HepG2 (cell line): ENCODE measurements at regions not wholly inside any gene's neighbourhood (a gene's known extent, or its start where the extent isn't known, plus 50 kb on each side); places are given as distances from the start of the nearest gene placed in this dataset.

Experiments
- ATAC-seq: fragments of 200-7000 bp; cut with Tn5 transposase; 3 replicates; pipeline ENCODE4 v1.9.1; 2020; ENCODE audit warnings: mild to moderate bottlenecking, moderate library complexity
- BruUV-seq: library from RNA; stranded (reverse); fragments of 400-500 nt; replicated peaks from 2 replicates; lab custom pipeline; 2021; lab: Mats Ljungman, UMichigan
- CTCF ChIA-PET: fragments of 300-600 bp; formaldehyde crosslinking; extraction: SDS; loops from one replicate; lab custom pipeline; 2021; ENCODE audit warnings: low total read pairs, inconsistent platforms, low intra/inter-chr PET ratio; lab: Yijun Ruan, JAX
- POLR2A ChIA-PET: fragments of 350-600 bp; sonication (Branson Sonifier 250); formaldehyde crosslinking; loops from one replicate; lab custom pipeline; 2020; ENCODE audit warnings: antibody characterized with exemption, inconsistent platforms; lab: Yijun Ruan, JAX
- DNase-seq: peaks from one replicate; pipeline ENCODE4 v3.0.0-alpha.2; 2015; ENCODE audit warnings: low spot score
- FAIRE-seq: peaks from 3 replicates; lab custom pipeline; 2011; peaks lifted over from hg19 to GRCh38; lab: Jason Lieb, UNC
- H2AFZ ChIP-seq: one replicate; pipeline ENCODE4 v1.6.1; 2011; ENCODE audit warnings: low read length, inconsistent platforms
- H3K27ac ChIP-seq: fragments of 300-600 bp; 3 replicates; pipeline ENCODE4 v1.8.0; 2011; ENCODE audit warnings: mixed run types, mild to moderate bottlenecking, mixed read lengths, low read length, inconsistent platforms; ENCODE audit not compliant: insufficient read depth; ENCODE audit errors: extremely low read length
- H3K27me3 ChIP-seq, 2 experiments: fragments of 200-600 bp in 1 of 2; 2 replicates in 1 of 2; 3 replicates in 1 of 2; pipeline versions ENCODE4 v1.6.0 to v1.8.0; 2011; ENCODE audit warnings: low read length in 2 of 2, mild to moderate bottlenecking in 2 of 2, moderate library complexity in 2 of 2, inconsistent platforms in 1 of 2; ENCODE audit not compliant: insufficient read depth in 2 of 2, control insufficient read depth in 1 of 2
- H3K36me3 ChIP-seq, 2 experiments: fragments of 200-600 bp in 1 of 2; replicated peaks in 1 of 2; 2 replicates in 1 of 2; 3 replicates in 1 of 2; pipeline versions ENCODE4 v1.5.1 to v1.8.0; 2011; ENCODE audit warnings: low read length in 2 of 2, inconsistent platforms in 1 of 2; ENCODE audit not compliant: insufficient read depth in 2 of 2, control insufficient read depth in 1 of 2
- H3K4me1 ChIP-seq: 2 replicates; pipeline ENCODE4 v1.5.1; 2012; ENCODE audit warnings: low read length, inconsistent platforms; ENCODE audit not compliant: insufficient read depth
- H3K4me2 ChIP-seq: 2 replicates; pipeline ENCODE4 v1.6.0; 2011; ENCODE audit warnings: low read depth, low read length, inconsistent platforms
- H3K4me3 ChIP-seq, 3 experiments: fragments of 200-600 bp in 1 of 3; sonication (generic), shearing (Covaris generic) in 1 of 3; replicated peaks in 1 of 3; 2 replicates each; pipeline ENCODE4 v1.5.1; 2011 to 2016; ENCODE audit warnings: low read length in 3 of 3, inconsistent platforms in 2 of 3, low read depth in 2 of 3, mild to moderate bottlenecking in 2 of 3, control low read depth in 1 of 3, mixed read lengths in 1 of 3; ENCODE audit not compliant: insufficient read depth in 1 of 3
- H3K79me2 ChIP-seq: one replicate; pipeline ENCODE4 v1.6.1; 2011; ENCODE audit warnings: low read length, inconsistent platforms; ENCODE audit not compliant: insufficient read depth
- H3K9ac ChIP-seq: 2 replicates; pipeline ENCODE4 v1.6.0; 2011; ENCODE audit warnings: mild to moderate bottlenecking, low read depth, low read length, inconsistent platforms; ENCODE audit not compliant: insufficient read depth
- H3K9me3 ChIP-seq: 2 replicates; pipeline ENCODE4 v1.5.1; 2012; ENCODE audit warnings: mild to moderate bottlenecking, low read length
- H4K20me1 ChIP-seq: 2 replicates; pipeline ENCODE4 v1.6.0; 2011; ENCODE audit warnings: inconsistent platforms, mild to moderate bottlenecking, low read length, moderate library complexity; ENCODE audit not compliant: insufficient read depth
- MEF2D ChIP-seq: sonication (generic); formaldehyde crosslinking; IDR thresholded peaks from 2 replicates; pipeline ENCODE4 v1.5.1; 2020; ENCODE audit warnings: mild to moderate bottlenecking, missing genetic modification reagents
- ZNF17 ChIP-seq: sonication (generic); formaldehyde crosslinking; IDR thresholded peaks from 2 replicates; pipeline ENCODE4 v1.5.0; 2020; ENCODE audit warnings: mild to moderate bottlenecking, missing genetic modification reagents
- ZNF292 ChIP-seq: sonication (generic); formaldehyde crosslinking; IDR thresholded peaks from 2 replicates; pipeline ENCODE4 v1.8.1; 2022; ENCODE audit warnings: mild to moderate bottlenecking, low read depth, missing genetic modification reagents, borderline replicate concordance
- ZNF766 ChIP-seq: sonication (generic); formaldehyde crosslinking; IDR thresholded peaks from 2 replicates; pipeline ENCODE4 v1.5.0; 2020; ENCODE audit warnings: missing genetic modification reagents, borderline replicate concordance
- ZSCAN21 ChIP-seq: sonication (generic); formaldehyde crosslinking; IDR thresholded peaks from 2 replicates; pipeline ENCODE4 v1.8.0; 2022; ENCODE audit warnings: mild to moderate bottlenecking, missing genetic modification reagents, moderate library complexity, borderline replicate concordance
- WGBS: methylation state at CpG from one replicate; pipeline ENCODE4 v1.1.6; 2017; ENCODE audit warnings: low lambda C conversion rate; 5-methylcytosine and 5-hydroxymethylcytosine counted together
- in situ Hi-C: cut with HindIII; loops from 2 replicates; pipeline ENCODE4 v1.10.0; 2017; ENCODE audit warnings: low pct_unique_long_range_greater_than_20kb; ENCODE audit not compliant: extremely low pct_ligation_motif_present
- intact Hi-C: fragments of 100-400 bp; cut with micrococcal nuclease; formaldehyde crosslinking; loops from one replicate; pipeline ENCODE4 v1.10.0; 2022; ENCODE audit not compliant: unreplicated experiment
- TF ChIP-seq, protein P1 (sequence below): sonication (generic); formaldehyde crosslinking; IDR thresholded peaks from 2 replicates; pipeline ENCODE4 v1.4.0; 2020; ENCODE audit warnings: missing genetic modification reagents

DNA sequence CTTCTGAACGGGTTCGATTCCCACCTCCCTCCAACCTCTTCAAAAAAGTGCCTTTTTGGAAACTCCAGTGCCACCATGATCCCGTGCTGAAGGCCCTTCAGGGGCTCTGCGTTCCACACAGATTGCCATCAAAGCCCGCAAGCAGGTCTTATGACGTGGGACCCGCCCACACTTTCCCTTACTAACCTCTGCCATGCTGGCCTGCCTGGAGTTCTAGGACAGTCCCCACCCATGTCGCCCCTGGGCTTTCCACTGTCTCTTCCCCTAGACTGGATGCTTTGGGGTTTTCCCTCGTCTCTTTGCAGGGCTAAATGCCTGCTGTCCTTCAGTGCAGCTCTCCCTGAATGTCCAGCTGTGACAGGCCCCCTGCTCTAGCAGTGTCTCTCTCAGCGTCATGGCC is 313.7 kb upstream of the ATP10A start (continued):
- TF ChIP-seq MEF2D (CRISPR knock-in tag) (no peak), ZNF766 (CRISPR knock-in tag) (no peak)
- TF ChIP-seq, protein P1, sequence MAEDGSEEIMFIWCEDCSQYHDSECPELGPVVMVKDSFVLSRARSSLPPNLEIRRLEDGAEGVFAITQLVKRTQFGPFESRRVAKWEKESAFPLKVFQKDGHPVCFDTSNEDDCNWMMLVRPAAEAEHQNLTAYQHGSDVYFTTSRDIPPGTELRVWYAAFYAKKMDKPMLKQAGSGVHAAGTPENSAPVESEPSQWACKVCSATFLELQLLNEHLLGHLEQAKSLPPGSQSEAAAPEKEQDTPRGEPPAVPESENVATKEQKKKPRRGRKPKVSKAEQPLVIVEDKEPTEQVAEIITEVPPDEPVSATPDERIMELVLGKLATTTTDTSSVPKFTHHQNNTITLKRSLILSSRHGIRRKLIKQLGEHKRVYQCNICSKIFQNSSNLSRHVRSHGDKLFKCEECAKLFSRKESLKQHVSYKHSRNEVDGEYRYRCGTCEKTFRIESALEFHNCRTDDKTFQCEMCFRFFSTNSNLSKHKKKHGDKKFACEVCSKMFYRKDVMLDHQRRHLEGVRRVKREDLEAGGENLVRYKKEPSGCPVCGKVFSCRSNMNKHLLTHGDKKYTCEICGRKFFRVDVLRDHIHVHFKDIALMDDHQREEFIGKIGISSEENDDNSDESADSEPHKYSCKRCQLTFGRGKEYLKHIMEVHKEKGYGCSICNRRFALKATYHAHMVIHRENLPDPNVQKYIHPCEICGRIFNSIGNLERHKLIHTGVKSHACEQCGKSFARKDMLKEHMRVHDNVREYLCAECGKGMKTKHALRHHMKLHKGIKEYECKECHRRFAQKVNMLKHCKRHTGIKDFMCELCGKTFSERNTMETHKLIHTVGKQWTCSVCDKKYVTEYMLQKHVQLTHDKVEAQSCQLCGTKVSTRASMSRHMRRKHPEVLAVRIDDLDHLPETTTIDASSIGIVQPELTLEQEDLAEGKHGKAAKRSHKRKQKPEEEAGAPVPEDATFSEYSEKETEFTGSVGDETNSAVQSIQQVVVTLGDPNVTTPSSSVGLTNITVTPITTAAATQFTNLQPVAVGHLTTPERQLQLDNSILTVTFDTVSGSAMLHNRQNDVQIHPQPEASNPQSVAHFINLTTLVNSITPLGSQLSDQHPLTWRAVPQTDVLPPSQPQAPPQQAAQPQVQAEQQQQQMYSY (CRISPR knock-in tag): no peak
- TF ChIP-seq, all 625 proteins: peak for 0

- no peak for ATAC-seq
- H3K9ac ChIP-seq: no peak overlapping the region
- no peaks in the 10 kb centered on the region for H3K4me1 ChIP-seq
- intact Hi-C loops (no loop called here), in situ Hi-C loops (no loop called here)
- H3K36me3 ChIP-seq: no peaks in the 10 kb centered on the region
- TF ChIP-seq ZNF17 (no peak), ZSCAN21 (CRISPR knock-in tag) (no peak), ZNF292 (CRISPR knock-in tag) (no peak)
- H3K4me3 ChIP-seq: no peak overlapping the region
- no peak for DNase-seq
- no peaks in the 10 kb centered on the region for H3K79me2 ChIP-seq
- H4K20me1 ChIP-seq: no peaks in the 10 kb centered on the region
- no peaks in the 10 kb centered on the region; a peak in 1 of 5 replicates for H3K27me3 ChIP-seq
- no peak for FAIRE-seq
- no peak overlapping the region for H2AFZ ChIP-seq
- POLR2A ChIA-PET: no interaction called here
- H3K4me2 ChIP-seq: no peak overlapping the region
- BruUV-seq: no TSS peak
- CTCF ChIA-PET: no interaction called here
- WGBS: 7% methylated on average over 3 of the region's 3 CpGs
- H3K27ac ChIP-seq: no peak overlapping the region
- peaks cover 26% of the 10 kb centered on the region for H3K9me3 ChIP-seq
These were observed 308.1 kb upstream of the ATP10A start for GRCh38 chr15:26171266-26171665.
